ENCODE measurements at regions not wholly inside any gene's neighbourhood (a gene's known extent, or its start where the extent isn't known, plus 50 kb on each side); places are given as distances from the start of the nearest gene placed in this dataset.
"Not testable (repeated sequence)": the region's sequence is repeated elsewhere in the genome, so short reads cannot be mapped to it uniquely, and the experiment has no call there.

DNA sequence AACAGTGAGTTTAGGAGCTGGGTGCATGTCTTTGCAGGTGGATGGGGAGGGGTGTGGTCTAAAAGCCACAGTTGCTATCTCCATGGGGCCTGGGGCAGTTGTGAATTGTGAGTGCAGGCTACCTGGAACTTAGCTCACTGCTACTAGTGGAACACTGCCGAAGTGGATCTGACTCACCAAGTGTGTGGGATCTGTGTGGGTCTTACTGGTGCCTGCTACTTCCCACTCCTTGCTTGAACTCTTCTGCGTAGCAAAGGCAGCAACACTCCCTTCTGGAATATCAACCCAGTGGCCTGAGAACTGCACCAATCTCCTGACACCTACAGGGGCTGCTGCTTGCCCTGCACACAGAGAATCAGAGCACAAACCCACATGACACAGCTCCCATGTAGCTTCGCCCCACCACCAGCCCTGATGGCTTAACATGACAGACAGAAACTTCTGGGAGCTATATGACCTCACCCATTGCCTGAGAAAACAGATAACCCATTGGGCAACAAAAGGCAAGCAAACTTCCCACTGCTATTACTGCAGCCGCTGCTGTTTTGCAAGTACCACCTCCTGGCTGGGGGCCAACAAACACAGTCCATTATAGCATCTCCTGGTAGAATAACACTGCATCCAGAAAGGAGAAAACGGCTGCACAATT, 455.1 kb upstream of the DDX18 start:
- peak; percentile 3 for DNase-seq (ENCODE audit: low spot score)

DNA sequence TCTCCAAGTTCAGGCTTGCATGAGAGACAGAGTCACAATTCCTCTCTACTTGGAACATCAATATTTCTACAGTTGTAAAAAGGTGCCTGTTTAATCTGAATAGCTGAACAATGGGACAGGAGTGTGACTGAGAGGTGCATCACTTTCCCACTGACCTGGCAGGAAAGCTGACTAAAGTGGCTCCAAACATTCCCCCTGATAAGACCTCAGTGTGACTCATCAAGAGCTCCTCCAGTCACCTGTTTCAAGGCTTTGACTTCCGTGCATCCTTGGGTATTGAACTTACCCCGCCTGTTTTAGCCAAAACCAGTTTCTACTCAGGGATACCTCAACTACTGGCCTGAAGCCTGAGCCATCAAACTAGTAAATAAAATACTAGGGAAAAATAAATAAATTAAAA, 453.9 kb upstream of the DDX18 start:
- no peak for DNase-seq (ENCODE audit: low spot score)

DNA sequence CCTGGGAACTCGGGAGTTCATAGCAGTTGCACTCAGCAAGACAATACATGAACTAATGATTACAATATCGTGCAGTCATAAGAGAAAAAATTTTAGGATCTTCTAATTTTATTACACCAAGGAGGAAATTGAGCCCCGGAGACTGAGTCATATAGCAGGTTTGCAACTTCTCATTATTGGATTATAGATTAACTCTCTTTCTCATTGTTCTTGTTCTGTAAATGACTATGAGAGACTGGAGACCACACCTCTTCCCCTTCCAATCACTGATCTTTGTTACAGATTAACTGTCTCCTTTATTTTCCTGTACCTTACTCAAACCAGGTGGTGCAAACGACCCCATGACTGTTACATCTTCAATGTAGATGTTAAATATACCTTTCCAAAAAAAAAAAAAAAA, 435.8 kb upstream of the DDX18 start:
- DNase-seq (ENCODE audit: low spot score), result no peak

DNA sequence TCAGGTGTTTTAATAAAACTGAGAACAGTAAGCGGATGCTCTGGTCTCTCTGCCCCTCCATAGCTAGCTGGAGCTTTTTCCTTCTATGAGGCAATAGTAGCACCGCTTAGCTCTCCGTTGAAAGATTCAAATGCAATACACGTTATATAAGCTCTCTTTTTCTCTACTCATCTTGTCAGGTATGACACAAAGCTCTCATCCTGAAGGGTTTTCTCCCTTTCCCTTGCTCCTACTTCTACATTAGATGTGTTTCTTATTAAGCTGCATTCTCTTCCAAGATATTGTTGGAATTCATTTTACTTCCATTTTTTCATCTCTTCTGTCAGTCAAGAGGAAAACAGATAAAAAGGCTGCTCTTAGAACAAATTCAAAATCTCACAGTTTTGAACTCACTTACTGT, 434.6 kb upstream of the DDX18 start:
- no peak for DNase-seq (ENCODE audit: low spot score)

DNA sequence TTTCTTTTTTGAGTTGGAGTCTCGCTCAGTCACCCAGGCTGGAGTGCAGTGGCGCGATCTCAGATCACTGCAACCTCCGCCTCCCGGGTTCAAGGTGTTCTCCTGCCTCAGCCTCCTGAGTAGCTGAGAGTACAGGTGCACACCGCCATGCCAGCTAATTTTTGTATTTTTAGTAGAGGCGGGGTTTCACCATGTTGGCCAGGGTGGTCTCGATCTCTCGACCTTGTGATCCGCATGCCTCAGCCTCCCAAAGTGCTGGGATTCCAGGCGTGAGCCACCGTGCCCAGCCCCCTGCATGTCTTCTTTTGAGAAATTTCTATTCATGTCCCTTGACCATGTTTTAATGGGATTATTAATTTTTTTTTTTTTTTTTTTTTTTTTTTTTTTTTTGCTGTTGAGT, 430.5 kb upstream of the DDX18 start:
- not testable (repeated sequence) for DNase-seq (ENCODE audit: low spot score)

DNA sequence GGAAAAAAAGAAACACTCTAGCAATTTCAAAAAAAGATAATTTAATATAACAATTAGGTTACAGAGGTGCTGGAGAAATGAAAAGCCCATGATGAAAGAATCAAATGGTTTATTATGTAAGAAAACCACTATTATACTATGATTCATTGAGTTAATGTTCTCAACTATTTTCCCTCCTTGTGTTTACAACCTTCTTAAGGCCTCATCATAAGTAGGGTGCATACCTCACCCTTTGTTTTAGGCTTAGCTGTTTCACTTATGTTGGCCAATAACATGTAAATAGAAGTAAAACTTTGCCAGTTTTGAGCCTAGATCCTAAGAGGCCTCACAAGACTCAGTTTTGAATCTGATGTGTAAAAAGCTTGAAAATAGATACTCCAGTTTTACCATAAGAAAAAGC, 418.3 kb upstream of the DDX18 start:
- no peak for DNase-seq (ENCODE audit: low spot score)

DNA sequence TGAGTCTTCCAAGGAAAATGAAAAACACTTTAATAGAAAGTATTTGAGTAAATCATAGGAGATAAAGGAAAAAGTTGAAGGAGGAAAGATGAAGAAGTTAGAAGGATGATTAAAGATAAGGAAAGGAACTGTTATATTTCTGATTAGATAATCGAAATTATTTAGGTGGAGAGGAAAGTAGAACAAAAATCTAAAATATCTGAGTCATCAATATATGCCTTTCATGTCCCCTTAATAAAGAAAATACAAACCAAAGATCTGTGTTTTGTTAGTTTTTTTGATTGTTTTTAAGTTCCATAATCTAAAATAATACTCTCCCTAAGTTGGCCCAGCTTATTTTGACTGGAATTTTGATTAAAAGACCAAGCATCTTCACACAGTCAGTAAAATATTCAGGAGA, 412.9 kb upstream of the DDX18 start:
- no peak for DNase-seq (ENCODE audit: low spot score)

DNA sequence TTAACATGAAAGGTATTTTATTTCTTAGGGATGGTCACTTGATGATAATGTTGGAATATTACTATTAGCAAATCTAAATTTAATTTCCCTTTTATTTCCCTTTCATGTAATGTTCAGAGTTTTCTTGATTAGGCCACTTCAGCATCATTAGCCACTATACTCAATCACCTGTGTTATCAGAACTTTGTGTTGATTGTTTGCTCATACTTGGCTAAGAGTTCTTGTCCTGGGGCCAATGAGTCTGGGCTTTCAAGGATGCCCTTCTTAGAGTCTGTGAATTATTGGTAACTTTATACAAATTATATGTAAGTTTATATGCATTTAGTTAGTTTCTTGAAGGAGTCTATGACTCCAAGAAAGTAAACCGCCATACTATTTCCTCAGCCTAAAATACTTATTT, 408.0 kb upstream of the DDX18 start:
- DNase-seq (ENCODE audit: low spot score), result no peak

DNA sequence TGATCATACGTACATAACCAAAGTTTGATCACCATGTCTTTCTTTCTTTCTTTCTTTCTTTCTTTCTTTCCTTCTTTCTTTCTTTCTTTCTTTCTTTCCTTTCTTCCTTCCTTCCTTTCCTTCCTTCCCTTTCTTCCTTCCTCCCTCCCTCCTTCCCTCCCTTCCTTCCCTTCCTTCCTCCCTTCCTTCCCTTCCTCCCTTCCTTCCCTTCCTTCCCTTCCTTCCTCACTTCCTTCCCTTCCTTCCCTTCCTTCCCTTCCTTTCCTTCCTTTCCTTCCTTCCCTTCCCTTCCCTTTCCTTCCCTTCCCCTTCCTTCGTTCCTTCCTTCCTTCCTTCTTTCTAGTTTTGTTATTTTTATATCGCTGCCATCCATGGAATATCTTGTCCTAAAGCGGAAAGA, 406.7 kb upstream of the DDX18 start:
- no peak for DNase-seq (ENCODE audit: low spot score)

DNA sequence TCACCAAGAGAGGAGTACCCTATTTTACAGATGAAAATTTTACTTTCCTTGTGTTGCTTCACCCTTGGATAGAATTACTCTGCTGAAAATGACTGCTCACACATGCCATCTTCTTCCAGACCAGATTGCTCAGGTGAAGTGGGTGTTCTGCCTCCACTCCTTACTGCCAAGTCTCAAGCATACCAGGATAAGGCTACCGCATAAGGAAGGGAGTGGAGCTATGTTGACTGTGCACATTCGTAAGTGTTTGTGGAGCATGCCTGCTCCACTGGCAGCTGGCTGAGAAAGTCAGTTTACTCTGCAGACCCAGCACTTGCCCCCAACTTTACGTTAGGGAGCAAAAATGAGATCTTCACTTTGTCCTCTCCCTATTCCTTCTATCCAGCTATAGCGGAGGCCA, 405.0 kb upstream of the DDX18 start:
- no peak for DNase-seq (ENCODE audit: low spot score)

DNA sequence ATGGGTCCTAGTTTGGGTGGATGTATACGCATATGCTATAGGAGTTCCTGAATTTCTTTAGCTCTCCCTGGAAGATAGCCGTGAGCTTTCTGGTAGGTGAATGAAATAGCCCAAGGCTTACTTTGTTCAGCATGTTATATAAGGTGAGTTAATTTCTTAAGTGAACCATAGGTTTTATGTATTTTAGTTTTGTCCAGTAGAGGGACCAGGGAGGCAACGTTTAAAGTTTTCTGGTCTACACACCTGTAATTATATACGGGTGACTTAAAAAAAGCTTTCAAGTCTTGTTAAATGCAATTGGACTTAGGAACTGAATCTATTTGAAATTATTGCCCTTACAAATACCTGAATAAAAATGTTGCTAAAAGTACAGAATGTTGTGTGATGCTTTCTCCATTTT, 402.5 kb upstream of the DDX18 start:
- no peak for DNase-seq (ENCODE audit: low spot score)

DNA sequence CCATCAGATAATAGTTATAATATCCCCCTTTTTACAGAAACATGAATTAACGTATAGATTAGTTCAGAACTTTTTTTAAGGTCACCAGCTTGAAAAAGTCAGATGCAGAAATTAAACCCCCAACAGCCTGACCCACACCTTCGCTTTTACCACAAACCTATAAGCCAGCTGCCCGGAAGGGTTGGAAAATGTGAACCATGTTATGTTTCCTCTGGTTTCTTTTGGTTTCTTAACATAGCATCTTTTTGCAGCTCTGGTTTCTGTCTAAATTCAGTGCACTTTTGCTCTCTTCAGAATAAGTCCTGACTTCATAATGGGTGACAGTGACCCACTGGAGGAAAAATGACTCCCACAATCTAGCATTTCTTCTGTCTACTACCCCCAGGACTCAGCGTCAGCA, 381.7 kb upstream of the DDX18 start:
- no peak for DNase-seq (ENCODE audit: low spot score)

DNA sequence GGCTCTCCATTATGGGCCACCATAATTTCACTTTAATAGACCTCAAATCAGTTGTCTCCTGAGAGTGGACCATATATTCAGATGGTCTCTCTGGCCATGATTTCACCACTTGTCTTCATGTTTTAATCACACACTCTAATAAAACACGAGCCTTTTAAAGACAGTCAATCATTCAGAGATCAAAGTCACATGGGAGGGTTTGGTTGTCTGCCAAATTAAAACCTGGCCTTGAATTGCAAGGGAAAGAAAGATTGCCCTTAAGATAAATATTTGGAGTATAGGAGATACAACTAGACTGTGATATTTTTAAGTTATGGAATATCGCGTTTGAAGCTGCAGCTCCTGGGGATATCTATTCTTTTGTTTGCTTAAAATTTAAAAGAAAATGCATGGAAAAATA, 377.8 kb upstream of the DDX18 start:
- no peak for DNase-seq (ENCODE audit: low spot score)

DNA sequence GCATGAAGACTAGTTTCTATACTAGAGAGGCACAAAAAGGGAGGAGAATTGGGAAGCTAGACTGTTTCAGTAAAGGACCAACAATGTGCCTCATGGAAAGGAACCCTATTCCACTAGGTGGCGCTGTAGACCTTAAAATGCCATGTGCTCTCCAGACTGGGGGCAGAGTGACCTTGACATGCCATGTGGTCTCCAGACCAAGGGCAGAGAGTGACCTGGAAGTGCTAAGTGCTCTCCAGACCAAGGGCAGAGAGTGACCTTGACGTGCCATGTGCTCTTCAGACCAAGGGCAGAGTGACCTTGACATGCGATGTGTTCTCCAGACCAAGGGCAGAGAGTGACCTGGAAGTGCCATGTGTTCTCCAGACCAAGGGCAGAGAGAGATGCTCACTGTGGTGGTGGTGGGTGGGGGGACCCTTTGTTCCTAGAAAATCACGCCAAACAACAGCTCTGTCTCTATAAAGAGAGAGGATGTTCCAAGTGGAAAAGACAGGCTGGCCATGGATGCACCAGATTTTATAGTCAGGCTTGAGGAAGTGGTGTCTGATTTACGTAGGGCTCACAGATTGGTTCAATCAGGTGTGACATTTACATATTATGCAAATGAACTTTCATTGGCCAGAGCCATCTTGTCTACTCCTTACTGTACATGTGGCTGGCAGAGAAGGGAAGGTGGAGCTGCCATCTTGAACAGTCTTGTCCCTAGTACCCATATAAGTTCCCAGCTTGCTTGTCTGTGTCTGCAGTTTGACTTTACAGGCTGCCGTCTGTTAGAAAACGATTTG, 344.0 kb upstream of the DDX18 start:
- peak; percentile 7 for DNase-seq (ENCODE audit: low spot score)

DNA sequence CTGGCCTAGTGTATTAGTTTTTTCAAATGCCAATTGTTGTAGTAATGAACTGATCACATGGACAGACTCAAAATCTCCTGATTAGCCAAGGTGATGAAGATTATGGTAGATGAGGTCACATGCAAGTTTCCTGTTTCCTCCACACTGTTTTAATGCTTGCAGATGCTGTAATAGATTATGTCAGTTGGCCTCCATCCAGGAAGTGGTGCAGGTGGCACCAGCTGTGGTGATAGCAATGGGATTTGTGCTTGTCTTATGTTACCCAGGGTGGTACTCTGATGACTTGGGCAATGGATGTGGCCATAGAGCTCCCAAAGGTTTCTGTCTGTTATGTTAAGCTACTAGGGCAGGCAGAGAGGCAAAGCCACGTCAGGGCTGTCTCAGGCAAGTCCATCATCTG, 332.9 kb upstream of the DDX18 start:
- DNase-seq (ENCODE audit: low spot score), result no peak

DNA sequence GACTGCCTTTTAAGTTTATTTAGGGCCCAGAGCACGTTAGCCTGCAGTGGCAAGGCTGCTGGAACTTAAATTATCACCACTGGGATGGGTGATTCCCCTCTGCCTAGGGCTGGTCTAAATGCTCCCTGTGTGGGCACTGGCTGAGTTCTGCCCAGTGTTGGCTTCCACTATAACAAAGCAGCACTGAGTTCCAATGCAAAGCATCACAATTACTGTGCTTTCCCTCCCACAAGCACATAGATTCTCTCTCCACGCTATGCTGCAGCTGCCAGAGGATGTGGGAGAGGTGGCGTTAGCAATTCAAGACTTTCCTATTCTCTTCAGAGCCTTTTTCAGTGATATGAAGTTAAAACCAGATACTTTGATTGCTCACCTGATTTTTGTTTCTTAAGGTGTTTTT, 328.9 kb upstream of the DDX18 start:
- DNase-seq (ENCODE audit: low spot score), result no peak

DNA sequence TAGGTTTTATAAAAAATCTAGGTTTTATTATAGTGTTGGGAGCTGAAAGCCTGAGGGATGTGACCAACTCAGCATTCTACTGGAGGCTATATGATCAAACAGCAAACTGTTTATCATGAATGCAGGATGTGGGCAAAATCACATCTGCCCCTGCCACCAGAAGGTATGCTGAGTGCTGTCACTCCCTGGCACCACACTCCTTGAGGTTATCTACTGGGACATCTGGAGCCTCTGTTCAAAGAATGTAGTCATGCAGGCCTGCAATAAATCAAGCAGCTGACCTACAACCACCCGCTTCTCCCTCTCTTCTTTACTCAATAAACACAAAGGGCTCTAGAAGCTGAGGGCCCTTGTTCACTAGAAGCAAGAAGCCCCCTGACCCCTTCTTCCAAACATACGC, 328.4 kb upstream of the DDX18 start:
- no peak for DNase-seq (ENCODE audit: low spot score)

DNA sequence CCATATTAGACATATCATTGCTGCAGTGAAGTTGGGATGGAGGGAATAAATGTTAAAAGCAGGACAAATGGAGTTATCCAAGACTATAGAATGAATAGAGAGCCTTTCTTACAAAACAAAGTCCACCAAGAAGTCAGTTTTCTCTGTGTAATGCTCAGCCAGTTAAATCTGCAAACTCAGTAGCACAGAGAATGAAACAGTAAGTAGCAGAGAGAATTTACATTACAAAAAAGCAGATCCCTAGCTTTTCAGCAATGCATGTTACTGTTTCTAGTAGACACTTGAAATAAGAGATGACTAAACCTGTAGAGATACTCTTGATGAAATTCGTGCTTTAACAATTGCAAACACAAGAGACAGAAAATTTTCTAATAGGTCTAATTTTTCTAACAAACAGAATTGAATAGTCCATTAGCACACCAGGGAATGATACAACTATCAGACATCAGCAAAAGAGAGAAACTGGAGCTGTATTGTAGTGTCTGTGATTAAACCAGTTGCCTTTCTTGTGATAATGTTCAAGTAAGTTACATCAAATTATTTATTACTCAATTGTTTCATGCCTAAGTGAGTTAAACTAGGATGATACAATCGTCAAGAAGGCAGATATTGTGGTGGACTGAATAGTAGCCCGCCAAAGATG, 322.2 kb upstream of the DDX18 start:
- no peak for DNase-seq (ENCODE audit: low spot score)

DNA sequence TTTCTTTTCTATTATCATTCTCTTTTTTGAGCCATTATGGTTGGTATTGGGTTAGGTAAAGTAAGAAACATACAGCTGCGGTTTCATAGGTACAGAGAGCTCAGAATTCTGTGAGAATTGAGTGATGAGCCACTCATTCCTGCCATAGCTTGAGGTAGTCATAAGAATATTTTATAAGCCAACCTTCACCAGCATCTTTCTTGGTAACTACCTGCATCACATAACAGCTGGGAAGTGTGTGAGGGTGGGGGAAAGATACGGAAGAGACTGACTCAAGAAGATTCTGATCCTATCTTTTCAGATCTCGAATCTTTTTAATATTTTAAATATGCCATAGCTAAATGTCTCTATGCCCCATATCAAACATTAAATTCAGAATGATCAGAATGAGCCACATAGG, 313.8 kb upstream of the DDX18 start:
- DNase-seq (ENCODE audit: low spot score), result no peak

DNA sequence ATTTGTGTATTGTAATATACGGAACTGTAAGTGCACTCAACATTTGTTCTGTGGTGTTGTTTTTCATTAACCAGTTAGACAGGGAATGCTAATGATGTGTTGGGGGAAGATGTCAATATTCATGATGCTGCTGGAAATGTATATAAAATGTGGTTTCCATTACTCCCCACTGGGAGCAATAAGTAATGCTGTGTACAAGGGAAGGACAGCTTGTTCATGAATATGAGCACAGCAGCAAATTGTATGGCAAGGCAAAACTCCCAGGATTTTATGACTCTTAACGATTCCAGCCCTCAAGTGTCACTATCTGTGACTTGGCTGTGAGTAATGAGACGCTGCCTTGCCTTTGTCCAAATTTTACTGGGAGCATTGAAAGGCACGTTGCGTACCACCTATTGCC, 312.4 kb upstream of the DDX18 start:
- DNase-seq (ENCODE audit: low spot score), result no peak

DNA sequence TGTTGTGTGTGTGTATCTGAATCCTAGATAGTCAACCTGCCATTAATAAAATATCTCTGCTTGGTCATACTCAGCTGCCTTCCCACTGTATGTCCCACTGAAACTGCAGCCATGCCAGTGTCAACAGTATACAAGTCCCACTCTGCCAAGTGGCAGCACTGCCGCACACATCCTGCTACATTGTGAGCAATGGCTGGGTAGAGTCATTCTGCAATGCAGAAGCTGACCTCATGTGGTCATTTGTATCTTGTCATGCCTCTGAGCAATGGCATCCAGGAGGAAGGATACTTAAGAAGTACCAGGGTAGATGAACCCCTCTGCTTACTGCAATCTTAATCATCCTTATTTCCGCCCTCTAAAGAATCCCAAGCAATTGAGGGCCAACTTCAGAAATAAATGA, 302.2 kb upstream of the DDX18 start:
- DNase-seq (ENCODE audit: low spot score), result peak; percentile 13

DNA sequence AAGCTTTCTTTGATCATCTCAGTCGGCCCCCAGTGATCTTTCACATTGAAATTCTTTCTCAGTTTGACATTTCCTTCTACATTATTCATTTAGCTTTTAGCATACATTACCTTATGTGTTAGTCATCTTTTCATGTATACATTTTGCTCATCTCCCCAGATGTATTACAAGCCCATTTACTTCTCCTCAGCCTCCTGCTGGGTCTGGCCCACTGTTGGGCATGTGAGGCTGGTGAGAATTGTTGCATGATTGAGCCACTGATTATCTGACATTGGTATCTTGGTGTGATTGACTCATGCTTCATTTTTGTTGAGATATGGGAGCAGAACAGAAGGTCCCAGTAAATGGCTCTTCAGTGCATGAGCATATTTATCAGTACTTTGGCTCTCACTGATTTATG, 300.1 kb upstream of the DDX18 start:
- DNase-seq (ENCODE audit: low spot score), result no peak

DNA sequence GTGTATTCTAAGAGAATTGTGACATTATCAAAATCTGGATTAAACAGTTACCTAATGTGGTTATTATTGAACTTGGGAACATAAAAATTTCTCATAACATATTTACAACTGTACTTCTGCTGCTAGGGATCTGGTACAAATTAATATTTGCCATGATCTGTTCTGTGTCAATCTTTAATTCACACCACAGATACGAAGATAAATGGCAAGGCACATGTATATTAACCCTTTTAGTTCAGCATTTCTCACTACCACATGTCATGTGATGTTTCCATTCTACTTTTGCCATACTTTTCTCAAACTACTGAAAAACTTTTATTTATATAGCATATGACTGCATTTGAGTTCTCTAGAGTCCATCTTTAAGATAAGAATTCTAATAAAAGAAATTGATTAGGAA, 295.3 kb upstream of the DDX18 start:
- DNase-seq (ENCODE audit: low spot score), result no peak

Measured in umbilical cord (tissue), 1 donor.